HepG2 (cell line): ENCODE measurements at regions not wholly inside any gene's neighbourhood (a gene's known extent, or its start where the extent isn't known, plus 50 kb on each side); places are given as distances from the start of the nearest gene placed in this dataset.

Experiments used
- ARID4A ChIP-seq: sonication (generic); formaldehyde crosslinking; IDR thresholded peaks from 2 replicates; pipeline ENCODE4 v1.5.0; 2020; ENCODE audit warnings: mild to moderate bottlenecking, missing genetic modification reagents, borderline replicate concordance
- BCL6 ChIP-seq: IDR thresholded peaks from 2 replicates; pipeline ENCODE4 v1.6.1; 2016; ENCODE audit warnings: missing genetic modification reagents, missing compliant biosample characterization
- HMG20B ChIP-seq: conservative IDR thresholded peaks from 2 replicates; pipeline ENCODE4 v1.6.1; 2016; ENCODE audit warnings: missing genetic modification reagents, missing compliant biosample characterization
- HNF4A ChIP-seq: sonication (generic); formaldehyde crosslinking; IDR thresholded peaks from 2 replicates; pipeline ENCODE4 v1.4.0; 2020; ENCODE audit warnings: missing genetic modification reagents
- NCOR1 ChIP-seq: fragments of 200-600 bp; sonication (generic); IDR thresholded peaks from 2 replicates; pipeline ENCODE4 v1.7.0; 2017; ENCODE audit warnings: antibody characterized with exemption, low read length, borderline replicate concordance
- PBX3 ChIP-seq: sonication (generic); formaldehyde crosslinking; IDR thresholded peaks from 2 replicates; pipeline ENCODE4 v1.8.1; 2023; ENCODE audit warnings: missing genetic modification reagents, inconsistent platforms, borderline replicate concordance
- PTBP1 ChIP-seq: fragments of 200-400 bp; formaldehyde crosslinking; IDR thresholded peaks from 2 replicates; pipeline ENCODE4 v1.6.1; 2018; ENCODE audit warnings: low read length, low read depth; ENCODE audit not compliant: poor library complexity, severe bottlenecking
- SOX6 ChIP-seq, 2 experiments: fragments of 450-650 bp in 1 of 2; sonication (generic) in 1 of 2; formaldehyde crosslinking in 1 of 2; IDR thresholded peaks; 2 replicates each; pipeline versions ENCODE4 v1.4.0 to v1.6.1; 2017 to 2020; ENCODE audit warnings: antibody characterized with exemption in 1 of 2, mild to moderate bottlenecking in 1 of 2, missing genetic modification reagents in 1 of 2
- ZNF317 ChIP-seq: sonication (generic); formaldehyde crosslinking; IDR thresholded peaks from 2 replicates; pipeline ENCODE4 v1.5.0; 2020; ENCODE audit warnings: mild to moderate bottlenecking, missing genetic modification reagents
- ZNF644 ChIP-seq: IDR thresholded peaks from 2 replicates; pipeline ENCODE4 v1.6.1; 2016; ENCODE audit warnings: low read depth
- TF ChIP-seq, protein P1 (sequence below): sonication (generic); formaldehyde crosslinking; IDR thresholded peaks from 2 replicates; pipeline ENCODE4 v1.9.0; 2021; ENCODE audit warnings: mild to moderate bottlenecking, missing genetic modification reagents
- TF ChIP-seq, protein P2 (sequence below): IDR thresholded peaks from 2 replicates; pipeline ENCODE4 v1.6.1; 2016

DNA sequence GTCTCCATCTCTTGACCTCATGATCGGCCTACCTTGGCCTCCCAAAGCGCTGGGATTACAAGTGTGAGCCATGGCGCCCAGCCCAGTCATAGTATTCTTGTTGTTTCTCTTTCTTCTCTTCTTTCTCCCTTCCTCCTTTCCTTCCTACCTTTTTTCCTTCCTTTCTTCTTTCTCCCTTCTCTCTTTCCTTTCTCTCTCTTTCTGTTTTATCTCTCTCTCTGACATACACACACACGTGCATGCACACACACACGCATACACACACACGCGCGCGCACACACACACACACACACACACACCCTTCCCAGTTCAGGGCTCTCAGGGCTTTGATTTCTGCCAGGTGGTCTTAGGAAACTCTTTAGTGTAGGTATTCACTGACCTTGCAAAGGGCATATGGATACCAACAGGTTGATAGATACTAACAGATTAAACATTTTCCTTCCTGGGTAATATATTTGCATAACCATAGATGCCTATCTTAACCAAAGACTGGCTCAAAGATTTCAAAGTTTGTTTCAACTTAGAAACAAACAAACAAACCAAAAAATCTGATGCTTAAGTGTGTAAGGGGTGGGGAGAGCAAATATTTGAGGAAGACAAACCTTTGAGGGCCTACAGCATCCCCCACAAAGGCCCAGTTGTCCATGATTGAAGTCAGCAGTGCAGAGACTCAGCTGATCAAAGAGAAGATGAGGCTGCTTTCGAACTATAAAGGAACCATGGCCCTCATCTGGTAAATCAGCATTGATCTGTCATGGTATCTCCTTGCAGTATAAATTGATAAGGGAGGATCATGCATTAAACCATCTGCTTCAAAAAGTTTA is 288.2 kb upstream of the SEMA6A start (continued):
- TF ChIP-seq SOX6 (IDR thresholded peaks at IDR 0.05) (no peak), SOX6 (CRISPR knock-in tag; IDR thresholded peaks at IDR 0.05) (peak; percentile 92), NCOR1 (peak; percentile 81; the same call in 1 of the 2 replicates), PBX3 (CRISPR knock-in tag) (no peak), HMG20B (CRISPR knock-in tag) (peak; percentile 74), ZNF644 (CRISPR knock-in tag) (peak; percentile 53; the same call in 1 of the 2 replicates), PTBP1 (no peak), HNF4A (CRISPR knock-in tag) (peak; percentile 75), ZNF317 (CRISPR knock-in tag) (peak; percentile 83), ARID4A (peak; percentile 20; the same call in 1 of the 2 replicates), BCL6 (CRISPR knock-in tag) (peak; percentile 92)
- TF ChIP-seq, protein P1, sequence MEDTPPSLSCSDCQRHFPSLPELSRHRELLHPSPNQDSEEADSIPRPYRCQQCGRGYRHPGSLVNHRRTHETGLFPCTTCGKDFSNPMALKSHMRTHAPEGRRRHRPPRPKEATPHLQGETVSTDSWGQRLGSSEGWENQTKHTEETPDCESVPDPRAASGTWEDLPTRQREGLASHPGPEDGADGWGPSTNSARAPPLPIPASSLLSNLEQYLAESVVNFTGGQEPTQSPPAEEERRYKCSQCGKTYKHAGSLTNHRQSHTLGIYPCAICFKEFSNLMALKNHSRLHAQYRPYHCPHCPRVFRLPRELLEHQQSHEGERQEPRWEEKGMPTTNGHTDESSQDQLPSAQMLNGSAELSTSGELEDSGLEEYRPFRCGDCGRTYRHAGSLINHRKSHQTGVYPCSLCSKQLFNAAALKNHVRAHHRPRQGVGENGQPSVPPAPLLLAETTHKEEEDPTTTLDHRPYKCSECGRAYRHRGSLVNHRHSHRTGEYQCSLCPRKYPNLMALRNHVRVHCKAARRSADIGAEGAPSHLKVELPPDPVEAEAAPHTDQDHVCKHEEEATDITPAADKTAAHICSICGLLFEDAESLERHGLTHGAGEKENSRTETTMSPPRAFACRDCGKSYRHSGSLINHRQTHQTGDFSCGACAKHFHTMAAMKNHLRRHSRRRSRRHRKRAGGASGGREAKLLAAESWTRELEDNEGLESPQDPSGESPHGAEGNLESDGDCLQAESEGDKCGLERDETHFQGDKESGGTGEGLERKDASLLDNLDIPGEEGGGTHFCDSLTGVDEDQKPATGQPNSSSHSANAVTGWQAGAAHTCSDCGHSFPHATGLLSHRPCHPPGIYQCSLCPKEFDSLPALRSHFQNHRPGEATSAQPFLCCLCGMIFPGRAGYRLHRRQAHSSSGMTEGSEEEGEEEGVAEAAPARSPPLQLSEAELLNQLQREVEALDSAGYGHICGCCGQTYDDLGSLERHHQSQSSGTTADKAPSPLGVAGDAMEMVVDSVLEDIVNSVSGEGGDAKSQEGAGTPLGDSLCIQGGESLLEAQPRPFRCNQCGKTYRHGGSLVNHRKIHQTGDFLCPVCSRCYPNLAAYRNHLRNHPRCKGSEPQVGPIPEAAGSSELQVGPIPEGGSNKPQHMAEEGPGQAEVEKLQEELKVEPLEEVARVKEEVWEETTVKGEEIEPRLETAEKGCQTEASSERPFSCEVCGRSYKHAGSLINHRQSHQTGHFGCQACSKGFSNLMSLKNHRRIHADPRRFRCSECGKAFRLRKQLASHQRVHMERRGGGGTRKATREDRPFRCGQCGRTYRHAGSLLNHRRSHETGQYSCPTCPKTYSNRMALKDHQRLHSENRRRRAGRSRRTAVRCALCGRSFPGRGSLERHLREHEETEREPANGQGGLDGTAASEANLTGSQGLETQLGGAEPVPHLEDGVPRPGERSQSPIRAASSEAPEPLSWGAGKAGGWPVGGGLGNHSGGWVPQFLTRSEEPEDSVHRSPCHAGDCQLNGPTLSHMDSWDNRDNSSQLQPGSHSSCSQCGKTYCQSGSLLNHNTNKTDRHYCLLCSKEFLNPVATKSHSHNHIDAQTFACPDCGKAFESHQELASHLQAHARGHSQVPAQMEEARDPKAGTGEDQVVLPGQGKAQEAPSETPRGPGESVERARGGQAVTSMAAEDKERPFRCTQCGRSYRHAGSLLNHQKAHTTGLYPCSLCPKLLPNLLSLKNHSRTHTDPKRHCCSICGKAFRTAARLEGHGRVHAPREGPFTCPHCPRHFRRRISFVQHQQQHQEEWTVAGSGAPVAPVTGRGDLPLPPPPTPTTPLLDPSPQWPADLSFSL (CRISPR knock-in tag): peak; percentile 87
- TF ChIP-seq, protein P2, sequence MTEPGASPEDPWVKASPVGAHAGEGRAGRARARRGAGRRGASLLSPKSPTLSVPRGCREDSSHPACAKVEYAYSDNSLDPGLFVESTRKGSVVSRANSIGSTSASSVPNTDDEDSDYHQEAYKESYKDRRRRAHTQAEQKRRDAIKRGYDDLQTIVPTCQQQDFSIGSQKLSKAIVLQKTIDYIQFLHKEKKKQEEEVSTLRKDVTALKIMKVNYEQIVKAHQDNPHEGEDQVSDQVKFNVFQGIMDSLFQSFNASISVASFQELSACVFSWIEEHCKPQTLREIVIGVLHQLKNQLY (CRISPR knock-in tag): peak; percentile 57; the same call in 1 of the 2 replicates
